HCT116 (cell line): ENCODE measurements at regions not wholly inside any gene's neighbourhood (a gene's known extent, or its start where the extent isn't known, plus 50 kb on each side); places are given as distances from the start of the nearest gene placed in this dataset.

Experiments used
- ATAC-seq: fragments of 200-7000 bp; cut with Tn5 transposase; 2 replicates; pipeline ENCODE4 v1.9.1; 2020; ENCODE audit warnings: mild to moderate bottlenecking, moderate library complexity
- BruUV-seq: library from RNA; stranded (reverse); fragments of 400-500 nt; replicated peaks from 2 replicates; lab custom pipeline; 2021; lab: Mats Ljungman, UMichigan
- CTCF ChIA-PET: fragments of 300-600 bp; sonication (Branson Sonifier 250); formaldehyde crosslinking; loops from one replicate; lab custom pipeline; 2021; ENCODE audit warnings: antibody characterized with exemption; lab: Charles Lee
- POLR2A ChIA-PET: fragments of 300-600, 350-600 bp; sonication (Branson Sonifier 250); formaldehyde crosslinking; loops from one replicate; lab custom pipeline; 2021; ENCODE audit warnings: antibody characterized with exemption; lab: Charles Lee
- RAD21 ChIA-PET, 2 experiments: fragments of 300-600 bp; sonication (Branson Sonifier 250); formaldehyde crosslinking; loops; one replicate each; lab custom pipeline; 2023; ENCODE audit warnings: low total read pairs in 2 of 2; ENCODE audit not compliant: uncharacterized antibody in 2 of 2, unreplicated experiment in 2 of 2, low non-redundant PET in 1 of 2; lab: Charles Lee
- DNase-seq: peaks from one replicate; pipeline ENCODE4 v3.0.0-alpha.2; 2010; ENCODE audit warnings: low read depth, low spot score
- H2AFZ ChIP-seq: fragments of 200-600 bp; shearing (Covaris generic), sonication (generic); 2 replicates; pipeline ENCODE4 v1.6.1; 2017; ENCODE audit warnings: low read depth, mixed run types, mixed read lengths, antibody characterized with exemption, low read length; ENCODE audit not compliant: poor library complexity, severe bottlenecking
- H3K27ac ChIP-seq: 2 replicates; pipeline ENCODE4 v1.5.1; 2012; ENCODE audit warnings: low read depth, low read length
- H3K27me3 ChIP-seq: fragments of 200-600 bp; sonication (generic); 2 replicates; pipeline ENCODE4 v1.6.1; 2016; ENCODE audit warnings: mixed run types, low read length, mixed read lengths; ENCODE audit not compliant: insufficient read depth
- H3K36me3 ChIP-seq, 2 experiments: fragments of 200-500 bp in 1 of 2; fragments of 200-600 bp in 1 of 2; sonication (Bioruptor generic) in 1 of 2; sonication (generic) in 1 of 2; 2 replicates each; pipeline versions ENCODE4 v1.5.1 to v1.6.1; 2014 to 2016; ENCODE audit warnings: low read length in 2 of 2, inconsistent platforms in 1 of 2, mixed read lengths in 1 of 2, mixed run types in 1 of 2; ENCODE audit not compliant: insufficient read depth in 2 of 2, control insufficient read depth in 1 of 2
- H3K4me1 ChIP-seq, 2 experiments: fragments of 200-600 bp in 1 of 2; sonication (generic) in 1 of 2; 2 replicates each; pipeline versions ENCODE4 v1.5.1 to v1.6.1; 2012 to 2017; ENCODE audit warnings: low read length in 2 of 2, inconsistent platforms in 1 of 2, mild to moderate bottlenecking in 1 of 2, mixed read lengths in 1 of 2, mixed run types in 1 of 2, moderate library complexity in 1 of 2; ENCODE audit not compliant: insufficient read depth in 2 of 2, control insufficient read depth in 1 of 2
- H3K4me2 ChIP-seq: fragments of 200-600 bp; sonication (generic); 2 replicates; pipeline ENCODE4 v1.6.1; 2017; ENCODE audit warnings: mixed run types, low read length, mixed read lengths
- H3K4me3 ChIP-seq, 2 experiments: fragments of 200-600 bp in 1 of 2; sonication (generic) in 1 of 2; replicated peaks in 1 of 2; 2 replicates each; pipeline ENCODE4 v1.5.1; 2011 to 2016; ENCODE audit warnings: low read length in 2 of 2, control low read depth in 1 of 2, low read depth in 1 of 2, mild to moderate bottlenecking in 1 of 2, mixed read lengths in 1 of 2, mixed run types in 1 of 2
- H3K79me2 ChIP-seq: fragments of 200-600 bp; sonication (generic); 2 replicates; pipeline ENCODE4 v1.6.1; 2017; ENCODE audit warnings: mild to moderate bottlenecking, mixed run types, low read length, moderate library complexity, mixed read lengths; ENCODE audit not compliant: insufficient read depth
- H3K9ac ChIP-seq: fragments of 200-600 bp; sonication (generic); 2 replicates; pipeline ENCODE4 v1.6.1; 2016; ENCODE audit warnings: low read length, mixed read lengths
- H3K9me2 ChIP-seq: fragments of 200-600 bp; sonication (generic), shearing (Covaris generic); 2 replicates; pipeline ENCODE4 v1.6.1; 2017; ENCODE audit warnings: mixed run types, mild to moderate bottlenecking, moderate library complexity; ENCODE audit not compliant: insufficient read depth
- H3K9me3 ChIP-seq, 2 experiments: fragments of 200-500 bp in 1 of 2; fragments of 200-600 bp in 1 of 2; sonication (Bioruptor generic) in 1 of 2; sonication (generic) in 1 of 2; 2 replicates each; pipeline ENCODE4 v1.6.1; 2014 to 2017; ENCODE audit warnings: low read length in 2 of 2, mixed read lengths in 2 of 2, inconsistent platforms in 1 of 2, low read depth in 1 of 2, mild to moderate bottlenecking in 1 of 2, mixed run types in 1 of 2, moderate library complexity in 1 of 2; ENCODE audit not compliant: control insufficient read depth in 1 of 2, insufficient read depth in 1 of 2
- H4K20me1 ChIP-seq: fragments of 200-600 bp; sonication (generic), shearing (Covaris generic); 2 replicates; pipeline ENCODE4 v1.6.1; 2017; ENCODE audit warnings: mixed run types, mild to moderate bottlenecking, moderate library complexity; ENCODE audit not compliant: insufficient read depth
- CBX3 ChIP-seq: IDR thresholded peaks from 2 replicates; pipeline ENCODE4 v1.6.1; 2012; ENCODE audit warnings: low read depth
- CTCF ChIP-seq, 3 experiments: fragments of 200-600 bp in 1 of 3; sonication (generic) in 1 of 3; IDR thresholded peaks in 2 of 3; conservative IDR thresholded peaks in 1 of 3; 2 replicates each; pipeline ENCODE4 v1.5.1; 2012 to 2017; ENCODE audit warnings: low read depth in 2 of 3, low read length in 2 of 3, antibody characterized with exemption in 1 of 3, borderline replicate concordance in 1 of 3, control low read depth in 1 of 3, mild to moderate bottlenecking in 1 of 3, mixed read lengths in 1 of 3, mixed run types in 1 of 3, moderate library complexity in 1 of 3; ENCODE audit not compliant: insufficient read depth in 1 of 3
- EGR1 ChIP-seq: IDR thresholded peaks from 2 replicates; pipeline ENCODE4 v1.6.1; 2012; ENCODE audit warnings: low read depth
- EZH2 ChIP-seq: fragments of 200-600 bp; sonication (generic); IDR thresholded peaks from 2 replicates; pipeline ENCODE4 v1.6.1; 2017; ENCODE audit warnings: antibody characterized with exemption, mixed run types
- EZH2phosphoT487 ChIP-seq: fragments of 200-600 bp; IDR thresholded peaks from 2 replicates; pipeline ENCODE4 v1.6.1; 2018; ENCODE audit warnings: antibody characterized with exemption, borderline replicate concordance
- FOSL1 ChIP-seq: IDR thresholded peaks from 2 replicates; pipeline ENCODE4 v1.6.1; 2012; ENCODE audit warnings: low read depth
- POLR2A ChIP-seq: IDR thresholded peaks from 2 replicates; pipeline ENCODE4 v1.7.0; 2011; ENCODE audit warnings: borderline replicate concordance; ENCODE audit not compliant: insufficient read depth, insufficient read length; ENCODE audit errors: extremely low read depth
- POLR2AphosphoS5 ChIP-seq: IDR thresholded peaks from 2 replicates; pipeline ENCODE4 v1.6.1; 2011; ENCODE audit warnings: mild to moderate bottlenecking, low read depth, low read length, moderate library complexity
- RAD21 ChIP-seq: IDR thresholded peaks from 2 replicates; pipeline ENCODE4 v1.6.1; 2012; ENCODE audit warnings: low read depth, mild to moderate bottlenecking
- ZFX ChIP-seq: fragments of 450-650 bp; IDR thresholded peaks from 2 replicates; pipeline ENCODE4 v1.6.1; 2017
- intact Hi-C: fragments of 100-400 bp; cut with micrococcal nuclease; formaldehyde crosslinking; loops from 2 replicates; pipeline ENCODE4 v1.10.0; 2022

- no TSS peak for BruUV-seq
- Histone ChIP-seq H3K9ac (no peak overlapping the region), H3K4me3 (no peak overlapping the region), H3K9me3 (no peaks in the 10 kb centered on the region), H3K4me2 (no peak overlapping the region), H3K4me1 (no peaks in the 10 kb centered on the region), H3K9me2 (no peaks in the 10 kb centered on the region), H3K79me2 (no peaks in the 10 kb centered on the region), H3K36me3 (no peaks in the 10 kb centered on the region), H3K27ac (no peak overlapping the region), H3K27me3 (no peaks in the 10 kb centered on the region), H2AFZ (no peak overlapping the region), H4K20me1 (no peaks in the 10 kb centered on the region; the same call in 1 of the 2 replicates)
- RAD21 ChIA-PET, result no interaction called here
- TF ChIP-seq ZFX (no peak), EZH2phosphoT487 (no peak), RAD21 (peak; percentile 28; the same call in 1 of the 2 replicates), EGR1 (no peak), FOSL1 (no peak), EZH2 (no peak), POLR2A (no peak)
- DNase-seq (no peak), ATAC-seq (no peak)
- POLR2A ChIA-PET, result no interaction called here
- CTCF ChIA-PET, result interaction anchor here (1.0 to 2.7 kb wide), 4 partner anchors 76 to 186 kb away, joined by 3 to 14 read pairs (median 5); partner anchors contain the start of gene HTR1E
- intact Hi-C loops, result loop anchor here (5.0 kb wide), 1 partner anchor 168 kb away; no protein-coding TSS in a partner anchor
Observed at GRCh38 chr6:86859513-86859912, 77.8 kb upstream of the HTR1E start.

- Histone ChIP-seq H3K4me2 (no peak overlapping the region), H3K27ac (no peak overlapping the region), H4K20me1 (no peaks in the 10 kb centered on the region; the same call in 1 of the 2 replicates), H3K27me3 (no peaks in the 10 kb centered on the region), H3K9ac (no peak overlapping the region), H2AFZ (no peak overlapping the region), H3K4me1 (no peaks in the 10 kb centered on the region), H3K9me2 (no peaks in the 10 kb centered on the region), H3K4me3 (no peak overlapping the region), H3K36me3 (no peaks in the 10 kb centered on the region)
- no peak for DNase-seq
- RAD21 ChIA-PET, result no interaction called here
- ATAC-seq, result no peak
- BruUV-seq, result no TSS peak
- TF ChIP-seq RAD21 (no peak), POLR2AphosphoS5 (no peak), CTCF (IDR thresholded peaks at IDR 0.05 in 2 of 3, conservative IDR thresholded peaks at IDR 0.05 in 1 of 3; ENCODE audit: borderline replicate concordance in 1 of 3, insufficient read depth in 1 of 3, low read depth in 2 of 3, low read length in 2 of 3) (no peak), POLR2A (no peak), ZFX (no peak), CBX3 (no peak)
- TF ChIP-seq, all 23 proteins: peak for 0
- Histone ChIP-seq H3K79me2 (no peaks in the 10 kb centered on the region), H3K9me3 (no peaks in the 10 kb centered on the region)
- intact Hi-C loops, result loop anchor here (5.0 kb wide), 1 partner anchor 168 kb away; no protein-coding TSS in a partner anchor
- ChIA-PET POLR2A (no interaction called here), CTCF (interaction anchor here (1.0 to 2.7 kb wide), 3 partner anchors 78 to 187 kb away, joined by 3 to 14 read pairs (median 5); partner anchors contain the start of gene HTR1E)
Observed at GRCh38 chr6:86858970-86859369, 78.4 kb upstream of the HTR1E start.
